ENCODE measurements at regions not wholly inside any gene's neighbourhood (a gene's known extent, or its start where the extent isn't known, plus 50 kb on each side); places are given as distances from the start of the nearest gene placed in this dataset.

DNA sequence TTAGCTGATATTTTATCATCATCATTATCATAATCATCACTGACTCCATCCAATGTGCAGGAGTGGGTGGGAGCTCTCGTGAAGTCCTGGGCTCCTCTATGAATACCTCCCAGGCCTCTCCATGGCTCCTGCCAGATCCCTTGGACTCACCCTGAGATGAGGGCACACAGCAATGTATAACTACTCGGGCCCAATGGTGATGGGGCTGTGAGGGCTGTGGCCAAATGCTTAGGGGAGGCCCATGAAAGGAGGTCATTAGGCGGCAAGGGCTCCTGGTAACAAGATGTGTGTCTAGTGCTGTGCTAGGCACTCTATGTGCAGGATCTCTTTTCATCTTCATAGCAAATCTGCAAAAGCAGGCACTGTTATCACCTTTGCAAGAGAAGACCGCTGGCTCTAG, 270.9 kb downstream of the GLRX3 start:
- no peak for DNase-seq

DNA sequence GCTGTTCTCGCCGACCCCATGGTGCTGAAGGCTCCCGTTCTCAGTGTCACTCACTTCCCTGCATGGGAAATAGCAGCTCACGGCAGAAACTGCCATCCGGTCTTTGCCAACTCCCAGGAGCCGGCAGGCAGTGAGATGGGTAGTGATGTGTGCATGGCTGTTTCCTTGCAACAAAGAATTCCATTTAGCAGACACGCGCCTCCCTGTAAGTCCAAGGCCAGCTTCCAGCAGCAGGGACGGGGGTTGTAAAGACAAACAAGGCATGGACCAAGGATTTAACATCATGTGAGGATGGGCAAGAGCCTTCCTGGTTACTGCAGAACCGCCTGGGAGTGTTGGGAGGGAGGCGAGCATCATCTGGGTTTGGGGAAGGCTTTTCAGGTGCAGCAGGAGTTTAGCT, 273.1 kb downstream of the GLRX3 start:
- DNase-seq, result peak; percentile 56

DNA sequence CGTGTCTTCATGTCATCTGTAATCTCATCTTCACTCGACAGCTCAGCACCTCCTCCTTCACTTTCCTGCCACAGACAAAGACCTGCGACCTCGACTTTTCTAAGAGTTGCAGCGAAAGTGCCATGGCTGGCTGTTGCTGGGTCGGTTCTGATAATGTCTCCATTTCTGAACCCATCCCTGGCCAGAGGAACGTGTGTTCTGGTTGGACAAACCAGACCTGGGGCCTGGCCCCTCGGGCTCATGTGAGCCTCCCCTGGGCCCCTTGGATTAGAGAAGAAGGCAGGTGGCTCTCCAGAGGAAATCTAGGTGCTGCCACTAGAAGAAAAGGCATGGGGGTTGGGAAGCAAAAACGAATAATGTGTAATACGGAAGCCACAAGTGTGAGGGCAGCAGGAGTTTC, 273.7 kb downstream of the GLRX3 start:
- no peak for DNase-seq

DNA sequence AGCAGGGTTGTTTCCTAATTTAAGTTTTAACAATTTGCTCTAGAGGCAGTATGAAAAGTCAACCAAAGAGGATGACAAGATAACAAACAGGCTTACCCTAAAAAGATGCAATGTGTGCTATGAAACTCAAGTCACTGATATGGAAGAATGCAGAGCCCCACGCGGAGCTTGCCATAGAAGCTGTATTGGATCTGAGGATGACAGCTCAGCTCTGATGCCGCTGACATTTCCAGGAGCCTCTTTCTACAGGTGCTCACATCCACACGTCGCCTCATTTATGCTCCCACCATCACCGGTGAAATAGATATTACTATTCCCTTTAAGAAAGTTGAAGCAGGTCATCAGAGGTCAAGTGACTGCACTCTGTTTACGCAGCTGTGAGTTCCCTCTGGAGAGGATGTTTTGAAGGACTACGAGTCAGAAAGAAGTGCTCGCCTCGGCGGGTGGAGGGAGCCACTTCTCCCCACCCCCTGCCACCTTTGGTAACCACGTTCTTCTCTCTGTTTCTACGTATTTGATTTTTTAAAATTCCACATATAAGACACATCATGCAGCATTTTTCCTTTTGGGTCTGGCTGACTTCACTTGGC, 275.4 kb downstream of the GLRX3 start:
- peak; percentile 37 for DNase-seq

DNA sequence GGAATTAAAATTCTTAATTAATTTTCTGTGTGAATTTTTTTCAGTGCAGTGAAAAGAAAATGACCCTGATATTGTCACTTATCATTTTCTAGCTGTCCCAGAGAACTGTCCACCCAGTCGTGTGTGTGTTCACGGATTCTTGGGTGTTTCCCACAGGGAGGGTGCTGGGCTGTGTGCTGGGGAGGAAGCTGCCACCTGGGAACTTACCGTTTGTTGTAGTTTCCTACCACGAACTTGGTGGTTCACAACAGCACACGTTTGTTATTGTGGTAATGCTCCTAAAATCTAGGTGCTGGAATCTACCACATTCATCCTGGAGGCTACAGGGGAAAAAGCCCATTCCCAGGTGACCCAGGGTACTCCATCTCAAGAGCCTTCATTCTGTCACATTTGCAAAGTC, 276.1 kb downstream of the GLRX3 start:
- DNase-seq, result no peak

DNA sequence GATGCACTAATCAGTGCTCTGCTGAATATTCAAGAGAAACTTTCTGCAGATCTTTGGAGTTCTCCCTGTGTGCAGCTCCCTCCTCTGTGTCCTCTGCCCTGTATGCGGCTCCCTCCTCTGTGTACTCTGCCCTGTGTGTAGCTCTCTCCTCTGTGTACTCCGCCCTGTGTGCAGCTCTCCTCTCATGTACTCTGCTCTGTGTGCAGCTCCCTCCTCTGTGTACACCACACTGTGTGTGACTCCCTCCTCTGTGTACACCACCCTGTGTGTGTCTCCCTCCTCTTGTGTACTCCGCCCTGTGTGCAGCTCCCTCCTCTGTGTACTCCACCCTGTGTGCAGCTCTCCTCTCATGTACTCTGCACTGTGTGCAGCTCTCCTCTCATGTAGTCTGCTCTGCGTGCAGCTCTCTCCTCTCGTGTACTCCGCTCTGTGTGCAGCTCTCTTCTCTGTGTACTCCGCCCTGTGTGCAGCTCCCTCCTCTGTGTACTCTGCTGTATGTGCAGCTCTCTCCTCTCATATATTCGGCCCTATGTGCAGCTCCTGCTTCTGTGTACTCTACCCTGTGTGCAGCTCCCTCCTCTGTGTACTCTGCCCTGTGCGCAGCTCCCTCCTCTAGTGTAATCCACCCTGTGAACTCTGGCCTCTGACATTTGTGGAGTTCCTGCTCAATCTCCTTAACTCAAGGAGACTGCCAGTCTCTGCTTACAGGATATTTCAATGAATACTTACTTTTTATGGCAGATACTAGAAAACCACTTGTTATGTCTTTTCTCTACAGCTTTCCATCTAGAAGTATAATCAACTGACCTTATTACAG, 280.4 kb downstream of the GLRX3 start:
- no peak for DNase-seq

DNA sequence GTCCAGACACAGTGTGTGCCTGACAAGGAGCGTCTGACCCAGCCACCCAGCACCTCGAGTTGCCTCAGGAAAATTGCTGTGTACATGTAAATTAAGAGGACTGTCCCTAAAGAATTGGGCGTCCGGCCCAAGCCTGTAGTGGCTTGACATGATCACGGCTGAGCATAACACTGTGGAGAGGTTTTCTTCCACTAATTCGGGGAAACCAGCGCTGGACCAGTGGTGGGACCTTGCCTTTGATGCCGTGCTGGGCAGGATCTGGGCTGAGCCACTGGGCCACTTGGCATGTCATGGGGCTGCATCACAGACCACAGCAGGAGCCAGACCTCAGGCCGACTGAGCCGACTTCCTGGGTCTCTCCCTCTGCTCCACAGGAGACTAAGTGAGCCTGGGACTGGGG, 282.5 kb downstream of the GLRX3 start:
- no peak for DNase-seq

DNA sequence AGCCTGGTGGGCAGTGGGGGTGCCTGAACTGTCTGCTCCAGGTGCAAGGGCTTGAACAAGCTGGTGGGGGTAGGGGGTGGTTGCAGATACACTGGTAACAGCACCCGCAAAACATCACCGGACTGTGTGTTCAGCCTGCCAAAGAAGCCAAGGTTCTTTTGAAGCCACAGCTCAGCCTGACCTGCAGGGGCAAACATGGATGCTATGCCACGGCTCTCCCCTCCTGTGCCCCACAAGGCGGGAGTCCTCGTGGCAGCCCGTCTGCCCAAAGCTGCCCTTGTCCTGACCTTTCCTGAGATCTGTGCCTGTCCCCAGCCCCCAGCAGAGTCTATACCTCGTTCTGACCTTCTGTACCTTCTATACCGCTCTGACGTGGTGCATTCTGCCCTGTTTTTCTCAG, 285.7 kb downstream of the GLRX3 start:
- no peak for DNase-seq

DNA sequence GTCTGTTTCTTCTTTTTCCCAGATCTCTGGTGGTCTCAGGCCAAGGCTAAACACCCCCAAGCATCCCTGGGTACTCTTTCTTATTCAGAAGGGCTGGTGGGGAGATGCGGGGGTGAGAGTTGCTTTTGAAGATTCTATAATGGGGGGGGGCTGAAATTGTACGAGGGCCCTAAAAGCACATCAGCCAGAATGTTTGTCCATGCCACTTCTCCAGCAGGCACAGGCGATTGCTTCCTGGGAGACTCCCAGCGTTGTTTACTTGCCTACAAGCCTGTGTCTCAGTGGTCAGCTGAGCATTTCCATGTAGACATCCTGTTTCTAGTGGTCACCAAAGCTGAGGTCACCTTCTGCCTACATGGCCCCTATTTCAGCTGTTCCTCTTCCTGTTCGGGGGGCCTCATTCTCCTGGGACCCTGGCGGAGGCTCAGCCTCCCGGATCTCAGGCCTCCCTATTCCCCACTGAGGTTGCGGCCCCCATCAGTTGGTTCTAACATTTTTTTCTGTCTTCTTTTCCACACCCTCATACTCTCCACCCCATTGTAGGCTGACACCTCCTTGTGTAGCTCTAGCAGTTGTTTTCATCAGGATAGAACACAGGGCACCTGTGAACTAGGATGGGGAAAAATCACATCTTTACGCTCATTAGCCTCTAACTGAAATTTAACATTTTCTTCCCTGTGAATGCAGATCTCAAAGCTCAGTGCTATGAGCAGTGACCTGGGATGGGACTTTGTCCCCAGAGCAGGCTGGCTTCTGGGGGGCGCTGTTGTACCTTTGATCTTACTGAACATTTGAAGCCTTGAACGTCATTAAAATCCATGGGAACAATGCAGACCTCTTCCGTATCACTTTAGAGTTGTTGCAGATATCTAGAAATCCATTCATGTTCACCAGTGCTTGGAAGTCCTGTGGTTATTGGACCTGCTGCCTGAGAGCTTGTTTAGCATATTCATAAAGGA, 286.5 kb downstream of the GLRX3 start:
- DNase-seq, result no peak

DNA sequence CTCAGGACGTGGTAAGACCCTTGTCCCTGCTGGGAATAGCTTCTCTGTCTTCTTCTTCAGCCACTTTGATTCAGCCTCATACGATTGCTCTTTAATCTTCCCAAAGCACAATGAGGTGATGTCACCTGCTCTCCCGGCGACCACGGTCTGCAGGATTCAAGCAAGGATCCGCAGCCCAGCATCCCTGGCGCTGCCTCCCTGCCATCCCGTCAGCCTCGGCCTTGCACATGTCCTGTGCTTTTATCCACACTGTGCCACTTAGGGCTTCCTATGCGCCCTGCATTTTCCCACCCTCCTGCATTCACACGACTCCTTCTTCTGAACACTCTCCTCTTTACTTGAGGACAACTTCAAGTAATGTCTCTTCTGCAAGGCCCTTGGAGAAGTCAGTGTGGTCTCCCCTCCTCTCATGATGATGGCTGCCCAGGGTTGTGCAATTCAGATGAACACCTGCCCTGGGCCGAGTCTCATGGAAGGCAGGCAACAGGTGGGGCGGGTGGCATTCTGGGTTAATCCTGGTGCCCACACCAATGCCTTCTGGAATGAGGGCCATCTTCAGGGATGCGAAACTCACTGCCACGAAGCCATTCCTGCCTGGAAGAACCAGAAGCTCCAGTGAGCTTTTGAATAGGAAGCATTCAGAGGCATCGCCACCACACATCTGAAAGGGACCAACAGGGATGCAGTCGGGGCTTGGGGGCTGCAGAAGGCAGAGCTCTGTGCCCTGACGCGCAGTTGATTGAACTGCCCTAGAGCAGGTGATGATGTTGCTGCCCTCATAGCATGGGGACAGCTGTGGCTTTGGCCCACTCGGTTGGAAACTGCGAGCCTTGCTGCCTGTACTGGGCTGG, 287.5 kb downstream of the GLRX3 start:
- no peak for DNase-seq

DNA sequence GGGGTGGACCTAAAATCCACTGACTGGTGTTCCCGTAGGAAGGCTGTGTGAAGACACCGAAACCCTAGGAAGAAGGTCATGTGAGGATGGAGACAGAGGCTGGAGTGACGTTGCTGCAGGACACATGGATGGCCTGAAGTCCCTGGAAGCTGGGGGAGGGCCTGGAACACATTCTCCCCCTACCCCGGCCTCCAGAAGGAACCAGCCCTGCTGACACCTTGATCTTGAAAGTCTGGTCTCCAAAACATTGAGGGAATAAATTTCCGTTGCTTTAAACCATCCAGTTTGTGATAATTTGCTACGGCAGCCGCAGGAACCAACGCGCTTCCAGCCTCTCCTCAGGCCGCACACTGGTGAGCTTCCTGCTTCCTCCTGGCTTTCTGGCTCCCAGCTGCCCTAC, 288.2 kb downstream of the GLRX3 start:
- DNase-seq, result no peak

DNA sequence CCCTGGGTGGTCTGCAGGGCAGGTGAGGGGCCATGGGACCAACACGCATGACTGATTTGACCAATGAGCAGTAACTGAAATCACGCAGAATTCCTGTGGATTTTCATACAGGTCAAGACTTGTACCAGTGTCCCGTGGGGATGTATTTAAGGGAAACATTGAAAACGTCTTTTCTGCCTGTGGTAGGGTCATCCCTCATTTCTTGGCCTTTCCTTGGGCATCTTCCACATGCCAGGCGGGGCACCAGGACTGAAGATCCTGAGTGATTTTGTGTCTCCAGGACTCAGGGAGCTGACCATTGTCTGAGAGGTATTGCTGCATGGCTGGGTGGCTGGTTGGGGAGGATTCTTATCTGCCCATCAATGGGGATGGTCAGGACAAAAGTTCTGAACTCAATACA, 289.0 kb downstream of the GLRX3 start:
- no peak for DNase-seq

DNA sequence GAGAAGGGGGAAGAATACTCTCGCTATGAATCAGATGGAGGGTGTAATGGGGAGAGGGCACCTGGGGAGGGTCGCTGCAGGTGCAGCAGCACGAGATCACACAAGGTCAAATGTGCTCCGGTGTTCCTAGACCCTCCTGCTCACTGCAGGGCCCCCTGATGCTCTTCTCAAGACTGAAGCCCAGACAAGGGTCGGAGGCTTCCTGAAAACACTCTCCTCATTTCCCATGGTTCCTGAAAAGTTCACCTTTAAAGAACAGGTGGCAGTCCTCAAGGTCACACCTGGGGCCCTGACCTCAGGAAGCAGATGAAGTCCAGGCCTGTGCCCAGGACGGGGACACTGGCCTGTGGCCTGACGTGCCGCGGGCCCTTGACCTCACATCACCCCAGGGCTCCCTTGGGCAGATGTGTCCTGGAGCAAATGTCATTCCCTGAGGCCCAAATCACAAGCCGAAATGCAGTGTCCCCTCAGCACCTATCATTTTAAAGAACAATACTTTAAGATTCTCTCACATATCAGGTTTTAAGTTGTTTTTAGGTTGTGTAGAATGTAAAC, 289.8 kb downstream of the GLRX3 start:
- DNase-seq, result no peak

DNA sequence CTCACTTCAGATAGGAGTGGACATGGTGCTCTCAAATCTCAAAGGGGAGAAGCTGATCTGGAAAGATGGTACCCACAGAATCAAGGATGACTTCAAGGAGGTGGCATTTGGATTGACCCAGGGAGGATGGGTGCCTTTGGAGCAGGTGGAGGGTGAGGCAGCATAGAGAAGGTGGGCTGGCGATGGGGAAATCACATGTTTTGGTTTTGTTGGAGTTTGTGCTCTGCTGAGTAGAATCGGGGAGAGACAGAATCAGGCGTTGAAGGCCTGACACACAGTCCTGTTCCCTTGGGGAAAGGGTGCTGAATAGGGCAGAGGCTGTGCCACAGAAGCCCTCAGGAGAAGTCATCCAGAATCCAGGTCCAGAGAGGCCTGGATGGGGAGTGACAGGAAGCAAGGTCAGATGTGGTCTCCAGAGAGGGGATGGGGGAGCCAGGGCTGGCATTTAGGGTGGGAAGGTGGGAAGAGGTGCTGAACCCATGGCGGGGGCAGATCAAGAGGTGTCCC, 291.1 kb downstream of the GLRX3 start:
- no peak for DNase-seq

DNA sequence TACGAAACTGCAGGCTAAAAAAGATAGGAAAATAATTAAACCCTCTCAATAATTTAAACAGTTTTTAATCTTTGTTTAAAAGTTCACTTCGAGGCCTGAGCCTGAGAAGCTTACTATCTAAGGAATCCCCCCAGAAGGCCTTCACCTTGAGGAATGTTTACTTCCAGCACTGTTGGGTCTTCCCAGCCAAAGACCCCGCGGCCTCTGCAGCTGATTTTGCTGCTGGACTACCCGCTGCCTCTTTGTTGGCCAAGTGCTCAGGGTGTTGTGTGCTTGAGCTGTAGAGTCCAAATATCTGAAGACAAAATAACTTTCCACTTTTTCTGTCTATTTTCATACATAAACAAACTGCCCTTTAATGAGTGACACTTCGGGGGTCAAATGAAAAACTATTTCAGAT, 292.7 kb downstream of the GLRX3 start:
- DNase-seq, result no peak

DNA sequence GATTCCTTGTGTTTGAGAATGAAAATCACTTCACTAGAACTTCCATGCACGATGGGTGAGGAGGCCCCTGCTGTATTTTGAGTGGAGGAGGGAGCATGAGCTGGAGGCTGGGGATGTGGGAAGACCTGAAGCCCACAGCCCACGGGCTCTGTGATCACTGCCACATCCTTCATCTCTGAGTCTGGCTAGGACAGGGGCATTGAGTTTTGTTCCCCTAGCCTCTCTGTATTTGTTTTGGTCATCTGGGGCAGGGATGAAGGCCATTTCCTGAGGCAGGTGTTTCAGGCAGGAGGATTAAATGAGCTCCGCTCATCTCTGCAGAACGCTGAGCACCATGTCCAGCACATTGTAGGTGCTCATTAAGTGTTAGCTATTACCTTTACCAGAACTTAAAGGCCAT, 293.6 kb downstream of the GLRX3 start:
- no peak for DNase-seq

DNA sequence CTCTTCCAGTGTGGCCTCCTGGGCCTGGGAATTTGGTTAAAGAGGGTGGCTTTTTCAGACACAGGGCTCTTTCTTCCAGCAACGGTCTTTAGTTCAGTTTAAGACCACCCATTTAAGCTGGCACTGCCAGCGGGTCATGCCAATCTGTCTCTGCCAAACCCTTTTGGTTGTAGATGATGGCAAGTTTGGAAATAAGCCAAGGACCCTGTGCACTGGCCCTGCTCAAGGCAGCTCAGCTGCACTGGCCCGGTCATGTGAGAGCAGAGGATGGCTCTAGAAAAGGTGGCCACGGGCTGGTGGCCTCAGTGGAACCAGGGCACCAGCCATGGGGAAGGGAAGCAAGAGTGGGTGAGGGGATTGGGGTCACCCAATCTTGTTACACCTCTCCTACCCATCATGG, 294.1 kb downstream of the GLRX3 start:
- DNase-seq, result no peak

DNA sequence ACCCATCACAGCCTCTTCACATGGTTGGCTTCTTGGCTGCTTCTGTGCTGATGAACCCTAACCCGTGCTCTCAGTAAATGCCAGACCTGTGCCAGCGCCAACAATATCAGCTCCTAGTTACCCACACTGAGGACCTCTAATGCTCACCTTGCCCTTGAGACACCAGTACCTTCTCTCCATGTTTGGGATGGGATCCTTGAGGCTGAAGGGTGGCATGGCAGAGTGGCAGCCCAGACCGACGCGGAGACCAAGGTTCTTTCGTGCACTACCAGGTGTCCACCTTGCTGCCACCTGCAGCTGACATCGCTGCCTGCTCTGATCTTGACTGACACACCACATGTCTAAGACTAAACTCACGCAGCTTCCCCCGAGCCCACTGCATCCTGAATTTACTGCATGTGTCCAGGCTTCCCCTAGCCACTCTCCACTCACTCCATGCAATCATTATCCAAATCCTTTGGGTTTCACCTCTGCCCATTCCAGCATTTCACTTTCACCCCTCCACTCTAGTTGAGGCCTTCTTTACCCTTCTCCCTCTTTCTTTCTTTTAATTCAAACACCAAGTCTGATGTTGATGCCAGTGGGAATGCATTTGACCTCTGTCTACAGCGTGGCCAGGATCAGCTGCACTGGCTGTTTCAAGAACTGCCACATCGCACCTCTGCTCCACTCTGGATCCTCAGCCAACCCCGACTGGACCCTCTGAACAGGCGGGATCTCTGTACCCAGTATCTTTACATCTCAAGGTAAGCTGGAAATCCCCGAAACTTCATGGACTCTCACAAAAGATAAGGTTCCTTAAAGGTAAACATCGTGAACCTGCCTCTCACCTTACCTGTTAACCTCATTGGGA, 294.9 kb downstream of the GLRX3 start:
- no peak for DNase-seq

DNA sequence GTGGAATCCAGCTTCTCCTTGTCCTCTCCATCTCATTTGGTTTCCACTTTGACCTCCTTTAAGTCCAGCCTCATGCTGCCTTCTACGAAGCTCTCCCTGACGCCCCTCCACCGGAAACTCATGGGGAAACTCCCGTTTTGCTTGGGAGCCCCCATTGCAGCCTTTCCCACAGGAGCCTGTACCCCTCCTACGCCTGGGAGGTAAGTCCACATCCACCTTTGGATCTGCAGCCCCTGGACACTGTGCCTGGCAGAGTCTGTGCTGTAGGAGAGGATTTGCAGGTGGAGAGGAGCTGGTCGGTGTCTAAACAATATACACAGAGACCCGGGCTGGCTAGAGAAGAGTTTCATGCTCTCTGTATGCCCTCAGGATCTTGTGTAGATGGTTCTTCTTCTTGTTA, 296.1 kb downstream of the GLRX3 start:
- DNase-seq, result no peak

DNA sequence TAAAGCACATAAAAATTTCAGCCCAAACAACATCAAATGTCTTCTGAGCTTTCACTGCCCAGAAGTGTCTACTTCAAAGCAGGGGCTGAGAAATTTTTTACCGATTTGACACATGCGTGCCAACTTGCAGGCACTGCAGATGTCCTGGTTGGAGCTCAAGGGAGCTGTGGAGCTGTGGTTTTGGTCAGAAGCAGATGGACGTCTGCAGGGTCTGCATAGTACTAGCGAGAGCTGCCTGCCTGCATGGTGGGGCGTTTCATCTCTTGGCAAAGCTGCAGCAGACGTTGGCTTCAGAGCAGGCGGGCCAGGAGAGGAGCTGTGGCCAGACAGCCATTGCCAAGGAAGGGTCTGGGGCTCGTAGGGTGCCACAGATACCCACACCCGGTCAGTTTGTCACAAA, 296.7 kb downstream of the GLRX3 start:
- DNase-seq, result no peak

Data from retina (tissue), 1 donor.